Peyer's patch (tissue), 4 donors: ENCODE measurements at regions not wholly inside any gene's neighbourhood (a gene's known extent, or its start where the extent isn't known, plus 50 kb on each side); places are given as distances from the start of the nearest gene placed in this dataset.
"Not testable (repeated sequence)": the region's sequence is repeated elsewhere in the genome, so short reads cannot be mapped to it uniquely, and the experiment has no call there.

Source experiments
- POLR2A ChIP-seq, 2 donors: fragments of 450-650 bp; IDR thresholded peaks; one replicate each; pipeline ENCODE4 v1.5.1; 2017; ENCODE audit warnings: antibody characterized with exemption in 2 of 2, mild to moderate bottlenecking in 2 of 2, moderate library complexity in 2 of 2
- TF ChIP-seq, protein P1 (sequence below), 6 experiments: fragments of 450-650 bp in 4 of 6; fragments of 200-600 bp in 2 of 6; sonication (generic) in 1 of 6; IDR thresholded peaks; one replicate each; pipeline ENCODE4 v1.5.1; 2017 to 2019; ENCODE audit warnings: antibody characterized with exemption in 6 of 6, mild to moderate bottlenecking in 3 of 6, moderate library complexity in 1 of 6

DNA sequence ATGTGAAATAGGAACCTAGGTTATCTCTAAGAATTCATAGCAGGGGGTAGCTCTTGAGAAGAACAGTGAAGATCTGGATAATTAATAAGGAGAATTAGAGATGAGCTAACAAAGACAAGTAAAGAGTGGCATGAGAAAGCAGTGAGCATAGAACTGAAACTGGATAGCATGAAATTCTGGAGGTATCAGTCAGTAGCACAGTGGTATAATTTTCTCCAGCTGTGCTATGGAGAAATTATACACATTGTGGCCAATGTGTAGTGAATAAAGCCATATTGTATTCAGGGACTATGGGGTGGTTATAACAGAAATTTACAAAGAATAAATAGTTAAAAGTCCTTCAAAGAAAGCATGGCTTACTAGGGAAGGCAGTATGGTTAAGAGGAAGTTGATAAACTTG lies 57.7 kb upstream of the LRRC37A2 start:
- TF ChIP-seq POLR2A (IDR thresholded peaks at IDR 0.05): not testable (repeated sequence)
- TF ChIP-seq, protein P1, sequence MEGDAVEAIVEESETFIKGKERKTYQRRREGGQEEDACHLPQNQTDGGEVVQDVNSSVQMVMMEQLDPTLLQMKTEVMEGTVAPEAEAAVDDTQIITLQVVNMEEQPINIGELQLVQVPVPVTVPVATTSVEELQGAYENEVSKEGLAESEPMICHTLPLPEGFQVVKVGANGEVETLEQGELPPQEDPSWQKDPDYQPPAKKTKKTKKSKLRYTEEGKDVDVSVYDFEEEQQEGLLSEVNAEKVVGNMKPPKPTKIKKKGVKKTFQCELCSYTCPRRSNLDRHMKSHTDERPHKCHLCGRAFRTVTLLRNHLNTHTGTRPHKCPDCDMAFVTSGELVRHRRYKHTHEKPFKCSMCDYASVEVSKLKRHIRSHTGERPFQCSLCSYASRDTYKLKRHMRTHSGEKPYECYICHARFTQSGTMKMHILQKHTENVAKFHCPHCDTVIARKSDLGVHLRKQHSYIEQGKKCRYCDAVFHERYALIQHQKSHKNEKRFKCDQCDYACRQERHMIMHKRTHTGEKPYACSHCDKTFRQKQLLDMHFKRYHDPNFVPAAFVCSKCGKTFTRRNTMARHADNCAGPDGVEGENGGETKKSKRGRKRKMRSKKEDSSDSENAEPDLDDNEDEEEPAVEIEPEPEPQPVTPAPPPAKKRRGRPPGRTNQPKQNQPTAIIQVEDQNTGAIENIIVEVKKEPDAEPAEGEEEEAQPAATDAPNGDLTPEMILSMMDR (IDR thresholded peaks at IDR 0.05): not testable (repeated sequence)
